ENCODE measurements at regions not wholly inside any gene's neighbourhood (a gene's known extent, or its start where the extent isn't known, plus 50 kb on each side); places are given as distances from the start of the nearest gene placed in this dataset.

DNA sequence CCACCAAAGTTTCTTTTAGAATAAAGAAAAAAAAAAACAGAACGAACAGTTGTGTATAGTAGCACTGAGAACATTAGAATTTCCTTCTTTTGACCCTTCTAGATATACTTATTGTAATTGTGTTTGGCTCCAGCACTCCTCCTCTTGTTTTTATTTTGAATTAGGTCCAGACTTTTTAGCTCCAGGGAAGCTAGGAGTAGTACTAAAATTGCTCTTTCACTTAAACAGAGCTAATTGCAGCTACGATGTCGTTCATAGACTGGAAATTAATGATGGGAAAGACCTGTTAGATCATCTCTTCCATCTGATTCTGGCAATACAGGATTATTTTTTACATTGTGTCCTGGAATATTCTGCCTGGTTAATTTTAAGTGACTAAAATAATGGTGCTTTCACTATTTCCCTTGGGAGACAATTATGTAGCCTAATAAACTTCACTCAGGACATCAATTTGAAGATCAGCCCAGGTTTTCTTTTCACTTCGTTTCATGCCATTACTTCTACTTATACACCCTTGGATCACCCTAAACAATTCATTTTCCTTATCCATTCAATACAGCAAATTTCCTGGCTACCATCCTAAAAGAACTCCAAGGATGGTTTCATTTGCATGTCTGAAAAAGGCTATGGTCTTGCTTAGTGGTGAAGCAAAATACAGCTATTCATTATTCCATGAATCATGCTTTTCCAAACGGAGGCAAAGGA lies 480.8 kb upstream of the TECRL start:
- TF ChIP-seq, protein P1, sequence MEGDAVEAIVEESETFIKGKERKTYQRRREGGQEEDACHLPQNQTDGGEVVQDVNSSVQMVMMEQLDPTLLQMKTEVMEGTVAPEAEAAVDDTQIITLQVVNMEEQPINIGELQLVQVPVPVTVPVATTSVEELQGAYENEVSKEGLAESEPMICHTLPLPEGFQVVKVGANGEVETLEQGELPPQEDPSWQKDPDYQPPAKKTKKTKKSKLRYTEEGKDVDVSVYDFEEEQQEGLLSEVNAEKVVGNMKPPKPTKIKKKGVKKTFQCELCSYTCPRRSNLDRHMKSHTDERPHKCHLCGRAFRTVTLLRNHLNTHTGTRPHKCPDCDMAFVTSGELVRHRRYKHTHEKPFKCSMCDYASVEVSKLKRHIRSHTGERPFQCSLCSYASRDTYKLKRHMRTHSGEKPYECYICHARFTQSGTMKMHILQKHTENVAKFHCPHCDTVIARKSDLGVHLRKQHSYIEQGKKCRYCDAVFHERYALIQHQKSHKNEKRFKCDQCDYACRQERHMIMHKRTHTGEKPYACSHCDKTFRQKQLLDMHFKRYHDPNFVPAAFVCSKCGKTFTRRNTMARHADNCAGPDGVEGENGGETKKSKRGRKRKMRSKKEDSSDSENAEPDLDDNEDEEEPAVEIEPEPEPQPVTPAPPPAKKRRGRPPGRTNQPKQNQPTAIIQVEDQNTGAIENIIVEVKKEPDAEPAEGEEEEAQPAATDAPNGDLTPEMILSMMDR (conservative IDR thresholded peaks at IDR 0.05; ENCODE audit: low read depth, low read length): no peak
- no peak overlapping the region for H3K4me3 ChIP-seq (ENCODE audit: low read length)
- no peak for DNase-seq (ENCODE audit: low read depth)

DNA sequence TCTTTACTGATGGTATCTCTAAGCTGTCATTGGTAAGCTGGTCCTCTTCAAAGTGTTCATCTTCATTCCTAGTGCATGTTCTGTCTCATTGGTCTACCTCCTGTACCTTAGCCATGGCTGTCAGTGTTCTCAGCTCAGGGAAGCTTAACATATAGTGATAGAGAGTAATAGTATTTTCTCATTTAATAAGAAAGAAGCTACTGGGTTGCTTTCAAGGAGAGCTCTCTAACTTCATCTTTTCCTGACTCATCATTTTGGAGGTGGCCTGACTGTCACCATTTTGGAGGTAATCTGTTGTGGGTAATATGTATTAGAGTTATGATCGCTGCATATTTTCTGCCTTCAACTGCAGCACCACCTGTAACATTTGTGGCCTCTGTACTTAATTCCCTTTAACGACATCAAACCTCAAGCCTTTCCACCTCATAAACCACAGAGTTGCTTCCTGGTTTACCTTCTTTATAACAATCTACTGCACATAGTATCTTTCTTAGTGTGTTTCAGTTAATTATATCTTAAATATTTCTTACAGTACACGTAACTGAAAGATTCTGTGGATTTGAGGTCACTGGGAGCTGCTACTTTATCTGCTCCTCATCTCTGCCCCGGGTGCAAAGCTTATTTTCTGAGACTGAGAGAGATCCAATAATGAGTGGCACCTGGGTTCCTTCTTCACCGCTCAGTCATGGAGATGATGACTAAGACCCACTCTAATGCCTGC lies 474.0 kb upstream of the TECRL start:
- DNase-seq (ENCODE audit: low read depth): no peak
- TF ChIP-seq, protein P1 (conservative IDR thresholded peaks at IDR 0.05; ENCODE audit: low read depth, low read length): no peak
- no peak overlapping the region for H3K4me3 ChIP-seq (ENCODE audit: low read length)

DNA sequence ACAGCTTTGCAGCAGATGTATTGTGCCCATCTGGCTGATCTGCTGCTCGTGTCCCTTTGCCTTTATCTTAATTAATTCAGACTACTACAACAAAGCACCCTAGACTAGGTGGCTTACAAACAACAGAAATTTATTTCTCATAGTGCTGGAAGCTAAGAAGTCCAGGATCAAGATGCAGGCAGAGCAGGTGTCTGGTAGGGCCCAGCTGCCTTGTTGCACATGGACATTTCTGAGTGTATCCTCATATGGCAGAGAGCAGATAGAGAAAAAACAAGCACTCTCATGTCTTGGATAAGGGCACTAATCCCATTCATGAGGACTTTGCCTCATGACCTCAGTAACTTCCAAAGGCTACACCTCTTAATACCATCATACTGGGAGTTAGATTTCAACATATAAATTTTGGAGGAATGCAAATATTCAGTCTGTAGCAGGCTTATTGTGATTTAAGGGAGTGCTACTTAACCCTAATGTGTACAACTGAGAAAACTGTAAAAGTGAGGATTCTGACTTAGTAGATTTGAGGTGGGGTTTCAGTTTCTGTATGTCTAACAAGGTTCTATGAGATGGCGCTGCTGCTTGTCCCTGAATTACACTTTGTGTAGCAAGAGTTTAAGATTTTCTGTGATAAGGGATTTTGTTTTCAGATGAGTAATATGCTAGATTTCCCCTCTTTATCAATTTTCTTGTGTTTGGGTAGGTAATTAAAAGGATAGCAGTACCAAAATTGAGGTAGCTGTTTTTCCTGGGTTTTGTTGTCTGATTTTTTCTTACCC lies 473.2 kb upstream of the TECRL start:
- DNase-seq (ENCODE audit: low read depth): peak; percentile 30
- TF ChIP-seq, protein P1 (conservative IDR thresholded peaks at IDR 0.05; ENCODE audit: low read depth, low read length): no peak
- H3K4me3 ChIP-seq (ENCODE audit: low read length): no peak overlapping the region

DNA sequence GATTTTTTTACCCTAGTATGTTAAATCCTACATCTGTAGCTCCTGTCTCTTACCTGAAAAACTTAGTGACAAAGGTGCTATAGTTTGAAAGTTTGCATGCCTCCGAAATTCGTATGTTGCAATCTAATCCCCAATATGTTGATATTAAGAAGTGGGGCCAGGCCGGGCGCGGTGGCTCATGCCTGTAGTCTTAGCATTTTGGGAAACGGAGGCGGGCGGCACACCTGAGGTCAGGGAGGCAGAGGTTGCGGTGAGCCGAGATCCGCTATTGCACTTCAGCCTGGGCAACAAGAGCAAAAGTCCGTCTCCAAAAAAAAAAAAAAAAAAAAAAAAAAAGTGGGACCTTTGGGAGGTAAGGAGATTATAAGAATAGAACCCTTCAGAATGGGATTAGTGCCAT lies 471.3 kb upstream of the TECRL start:
- no peak overlapping the region for H3K4me3 ChIP-seq (ENCODE audit: low read length)
- TF ChIP-seq, protein P1 (conservative IDR thresholded peaks at IDR 0.05; ENCODE audit: low read depth, low read length): no peak
- DNase-seq (ENCODE audit: low read depth): no peak

DNA sequence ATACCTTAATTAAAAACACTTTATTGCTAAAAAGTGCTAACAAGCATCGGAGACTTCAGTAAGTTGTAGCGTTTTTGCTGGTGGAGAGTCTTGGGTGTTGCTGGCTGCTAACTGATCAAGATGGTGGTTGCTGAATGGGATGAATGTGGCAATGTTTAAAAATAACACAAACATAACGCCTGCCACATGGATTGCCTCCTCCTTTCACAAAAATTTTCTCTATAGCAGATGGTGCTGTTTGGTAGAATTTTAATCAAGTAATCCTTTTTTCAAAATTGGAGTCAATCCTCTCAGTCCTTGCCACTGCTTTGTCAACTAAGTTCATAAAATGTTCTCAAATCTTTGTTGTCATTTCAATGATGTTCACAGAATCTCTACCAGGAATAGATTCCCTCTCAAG lies 466.8 kb upstream of the TECRL start:
- TF ChIP-seq, protein P1 (conservative IDR thresholded peaks at IDR 0.05; ENCODE audit: low read depth, low read length): no peak
- no peak for DNase-seq (ENCODE audit: low read depth)
- H3K4me3 ChIP-seq (ENCODE audit: low read length): no peak overlapping the region

DNA sequence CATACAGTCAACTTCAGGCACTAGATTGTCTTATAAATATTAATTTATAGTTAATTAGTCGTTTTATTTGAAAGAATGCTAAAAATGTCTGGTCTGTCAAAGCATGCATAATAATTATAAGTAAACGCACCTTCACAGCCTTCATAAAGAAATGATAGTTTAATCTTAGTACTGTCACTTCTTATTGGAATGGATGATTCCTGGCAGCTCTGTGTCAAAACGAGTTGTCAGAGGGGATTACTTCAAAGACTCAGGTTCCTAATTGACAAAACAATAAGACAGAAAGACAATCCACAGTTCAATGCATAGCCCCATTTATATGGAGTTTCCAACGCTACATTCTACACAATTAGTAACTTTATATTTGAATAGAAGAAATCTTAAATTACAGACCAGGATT lies 461.3 kb upstream of the TECRL start:
- H3K4me3 ChIP-seq (ENCODE audit: low read length): no peak overlapping the region
- TF ChIP-seq, protein P1 (conservative IDR thresholded peaks at IDR 0.05; ENCODE audit: low read depth, low read length): no peak
- no peak for DNase-seq (ENCODE audit: low read depth)
